ENCODE measurements at regions not wholly inside any gene's neighbourhood (a gene's known extent, or its start where the extent isn't known, plus 50 kb on each side); places are given as distances from the start of the nearest gene placed in this dataset.

DNA sequence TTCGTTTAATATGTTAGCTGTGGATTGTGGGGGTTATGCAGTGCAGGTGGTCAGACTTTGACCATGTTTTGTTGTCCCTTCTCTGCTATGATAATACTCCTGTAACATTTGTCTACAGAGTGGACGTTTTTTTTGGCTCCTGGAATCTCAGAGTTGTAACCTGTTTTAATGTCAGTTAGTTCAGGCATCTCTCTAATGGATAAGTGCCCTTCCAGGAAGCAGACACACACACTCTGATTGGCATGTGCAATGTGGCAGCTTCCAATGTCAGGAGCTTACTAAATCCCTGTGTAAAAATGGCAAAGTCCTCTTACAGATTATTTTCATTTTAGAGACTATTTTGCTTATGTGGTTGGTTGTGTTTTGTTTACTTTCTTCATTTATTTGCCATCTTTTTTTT, 222.2 kb upstream of the ARPP21 start:
- no peak for TF ChIP-seq POLR2A (IDR thresholded peaks at IDR 0.05)
- TF ChIP-seq, protein P1, sequence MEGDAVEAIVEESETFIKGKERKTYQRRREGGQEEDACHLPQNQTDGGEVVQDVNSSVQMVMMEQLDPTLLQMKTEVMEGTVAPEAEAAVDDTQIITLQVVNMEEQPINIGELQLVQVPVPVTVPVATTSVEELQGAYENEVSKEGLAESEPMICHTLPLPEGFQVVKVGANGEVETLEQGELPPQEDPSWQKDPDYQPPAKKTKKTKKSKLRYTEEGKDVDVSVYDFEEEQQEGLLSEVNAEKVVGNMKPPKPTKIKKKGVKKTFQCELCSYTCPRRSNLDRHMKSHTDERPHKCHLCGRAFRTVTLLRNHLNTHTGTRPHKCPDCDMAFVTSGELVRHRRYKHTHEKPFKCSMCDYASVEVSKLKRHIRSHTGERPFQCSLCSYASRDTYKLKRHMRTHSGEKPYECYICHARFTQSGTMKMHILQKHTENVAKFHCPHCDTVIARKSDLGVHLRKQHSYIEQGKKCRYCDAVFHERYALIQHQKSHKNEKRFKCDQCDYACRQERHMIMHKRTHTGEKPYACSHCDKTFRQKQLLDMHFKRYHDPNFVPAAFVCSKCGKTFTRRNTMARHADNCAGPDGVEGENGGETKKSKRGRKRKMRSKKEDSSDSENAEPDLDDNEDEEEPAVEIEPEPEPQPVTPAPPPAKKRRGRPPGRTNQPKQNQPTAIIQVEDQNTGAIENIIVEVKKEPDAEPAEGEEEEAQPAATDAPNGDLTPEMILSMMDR (IDR thresholded peaks at IDR 0.05), result no peak

Measured in Peyer's patch (tissue), 4 donors.